Hepatocyte (in vitro differentiated cells): ENCODE measurements at regions not wholly inside any gene's neighbourhood (a gene's known extent, or its start where the extent isn't known, plus 50 kb on each side); places are given as distances from the start of the nearest gene placed in this dataset.

Source experiments
- DNase-seq: peaks from one replicate; pipeline ENCODE4 v3.0.0-alpha.2; 2016; ENCODE audit warnings: low spot score
- H2AFZ ChIP-seq: fragments of 200-600 bp; sonication (generic); 2 replicates; pipeline ENCODE4 v1.6.0; 2016; ENCODE audit warnings: antibody characterized with exemption, mild to moderate bottlenecking
- H3K27ac ChIP-seq: fragments of 200-600 bp; sonication (generic); 2 replicates; pipeline ENCODE4 v1.5.1; 2016; ENCODE audit warnings: mild to moderate bottlenecking
- H3K27me3 ChIP-seq: fragments of 200-600 bp; sonication (generic); 2 replicates; pipeline ENCODE4 v1.6.1; 2016
- H3K36me3 ChIP-seq: fragments of 200-600 bp; sonication (generic); replicated peaks from 2 replicates; pipeline ENCODE4 v1.5.1; 2016; ENCODE audit warnings: low read depth; ENCODE audit not compliant: insufficient read depth
- H3K4me1 ChIP-seq: fragments of 200-600 bp; sonication (generic); 2 replicates; pipeline ENCODE4 v1.5.1; 2016; ENCODE audit warnings: mild to moderate bottlenecking, moderate library complexity; ENCODE audit not compliant: insufficient read depth
- H3K4me2 ChIP-seq: fragments of 200-600 bp; sonication (generic); 2 replicates; pipeline ENCODE4 v1.6.0; 2016
- H3K4me3 ChIP-seq: fragments of 200-600 bp; sonication (generic); 2 replicates; pipeline ENCODE4 v1.5.1; 2016; ENCODE audit warnings: mild to moderate bottlenecking
- H3K79me2 ChIP-seq: fragments of 200-600 bp; sonication (generic); 2 replicates; pipeline ENCODE4 v1.6.0; 2017; ENCODE audit warnings: mild to moderate bottlenecking
- H3K9me2 ChIP-seq: fragments of 200-600 bp; sonication (generic); replicated peaks from 2 replicates; pipeline ENCODE4 v1.6.0; 2017; ENCODE audit warnings: mild to moderate bottlenecking; ENCODE audit not compliant: insufficient read depth
- H3K9me3 ChIP-seq: fragments of 200-600 bp; sonication (generic); 2 replicates; pipeline ENCODE4 v1.5.1; 2016; ENCODE audit warnings: low read depth, mild to moderate bottlenecking
- H4K20me1 ChIP-seq: fragments of 200-600 bp; sonication (generic); 2 replicates; pipeline ENCODE4 v1.6.0; 2016; ENCODE audit warnings: mild to moderate bottlenecking; ENCODE audit not compliant: insufficient read depth, poor library complexity, severe bottlenecking
- EZH2 ChIP-seq: fragments of 200-600 bp; sonication (generic); IDR thresholded peaks from 2 replicates; pipeline ENCODE4 v1.6.1; 2016; ENCODE audit warnings: antibody characterized with exemption, mild to moderate bottlenecking, borderline replicate concordance
- EZH2phosphoT487 ChIP-seq: fragments of 200-600 bp; sonication (generic); IDR thresholded peaks from one replicate; pipeline ENCODE4 v1.6.1; 2018; ENCODE audit warnings: antibody characterized with exemption, mild to moderate bottlenecking, low read depth, moderate library complexity; ENCODE audit not compliant: unreplicated experiment, severe bottlenecking
- WGBS: methylation state at CpG from one replicate; pipeline ENCODE4 v1.1.6; 2016; ENCODE audit warnings: low lambda C conversion rate; ENCODE audit errors: missing lambda C conversion rate; 5-methylcytosine and 5-hydroxymethylcytosine counted together
- TF ChIP-seq, protein P1 (sequence below): fragments of 200-600 bp; sonication (generic); IDR thresholded peaks from 2 replicates; pipeline ENCODE4 v1.5.1; 2016; ENCODE audit warnings: antibody characterized with exemption, mild to moderate bottlenecking; ENCODE audit not compliant: poor library complexity

GRCh38 chr3:34864011-34864410 is 775.3 kb upstream of the ARPP21 start:
- Histone ChIP-seq H3K36me3 (no peaks in the 10 kb centered on the region), H2AFZ (no peak overlapping the region), H3K4me2 (no peak overlapping the region), H3K9me3 (no peaks in the 10 kb centered on the region), H3K4me3 (no peak overlapping the region), H3K4me1 (no peaks in the 10 kb centered on the region), H3K79me2 (no peaks in the 10 kb centered on the region), H4K20me1 (no peaks in the 10 kb centered on the region), H3K27ac (no peak overlapping the region), H3K27me3 (no peaks in the 10 kb centered on the region), H3K9me2 (no peaks in the 10 kb centered on the region)
- WGBS, result 81% methylated on average over 3 of the region's 3 CpGs
- no peak for DNase-seq
- TF ChIP-seq EZH2, result no peak
- TF ChIP-seq, protein P1, sequence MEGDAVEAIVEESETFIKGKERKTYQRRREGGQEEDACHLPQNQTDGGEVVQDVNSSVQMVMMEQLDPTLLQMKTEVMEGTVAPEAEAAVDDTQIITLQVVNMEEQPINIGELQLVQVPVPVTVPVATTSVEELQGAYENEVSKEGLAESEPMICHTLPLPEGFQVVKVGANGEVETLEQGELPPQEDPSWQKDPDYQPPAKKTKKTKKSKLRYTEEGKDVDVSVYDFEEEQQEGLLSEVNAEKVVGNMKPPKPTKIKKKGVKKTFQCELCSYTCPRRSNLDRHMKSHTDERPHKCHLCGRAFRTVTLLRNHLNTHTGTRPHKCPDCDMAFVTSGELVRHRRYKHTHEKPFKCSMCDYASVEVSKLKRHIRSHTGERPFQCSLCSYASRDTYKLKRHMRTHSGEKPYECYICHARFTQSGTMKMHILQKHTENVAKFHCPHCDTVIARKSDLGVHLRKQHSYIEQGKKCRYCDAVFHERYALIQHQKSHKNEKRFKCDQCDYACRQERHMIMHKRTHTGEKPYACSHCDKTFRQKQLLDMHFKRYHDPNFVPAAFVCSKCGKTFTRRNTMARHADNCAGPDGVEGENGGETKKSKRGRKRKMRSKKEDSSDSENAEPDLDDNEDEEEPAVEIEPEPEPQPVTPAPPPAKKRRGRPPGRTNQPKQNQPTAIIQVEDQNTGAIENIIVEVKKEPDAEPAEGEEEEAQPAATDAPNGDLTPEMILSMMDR, result no peak
- no peak for TF ChIP-seq EZH2phosphoT487

DNA sequence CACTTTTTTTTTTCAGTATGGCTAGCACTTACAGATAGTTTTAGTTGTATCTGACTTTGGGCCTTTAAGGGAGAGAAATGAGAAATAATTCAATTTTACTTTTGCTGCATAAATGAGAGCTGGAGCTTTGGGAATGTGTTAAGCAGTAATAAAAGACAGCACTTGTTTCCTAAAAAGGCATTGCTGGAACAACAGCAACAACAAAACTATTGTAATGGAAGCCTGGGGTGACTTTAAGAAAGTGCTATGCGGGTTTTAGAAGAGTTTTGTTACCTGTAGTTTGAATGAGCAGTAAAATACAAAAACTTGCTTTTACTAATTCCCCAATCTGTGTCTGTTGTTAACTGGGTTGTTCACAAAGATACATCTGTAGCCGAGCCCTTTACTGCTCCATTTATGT is 774.0 kb upstream of the ARPP21 start:
- TF ChIP-seq EZH2 (no peak), EZH2phosphoT487 (no peak)
- TF ChIP-seq, protein P1, result no peak
- no peaks in the 10 kb centered on the region for H4K20me1 ChIP-seq
- H2AFZ ChIP-seq, result no peak overlapping the region
- no peaks in the 10 kb centered on the region for H3K79me2 ChIP-seq
- 88% methylated on average over 2 of the region's 2 CpGs for WGBS
- no peaks in the 10 kb centered on the region for H3K9me3 ChIP-seq
- no peak overlapping the region for H3K4me3 ChIP-seq
- H3K4me1 ChIP-seq, result no peaks in the 10 kb centered on the region
- no peaks in the 10 kb centered on the region for H3K9me2 ChIP-seq
- no peak overlapping the region for H3K4me2 ChIP-seq
- no peak for DNase-seq
- no peaks in the 10 kb centered on the region for H3K36me3 ChIP-seq
- no peak overlapping the region for H3K27ac ChIP-seq
- no peaks in the 10 kb centered on the region for H3K27me3 ChIP-seq

DNA sequence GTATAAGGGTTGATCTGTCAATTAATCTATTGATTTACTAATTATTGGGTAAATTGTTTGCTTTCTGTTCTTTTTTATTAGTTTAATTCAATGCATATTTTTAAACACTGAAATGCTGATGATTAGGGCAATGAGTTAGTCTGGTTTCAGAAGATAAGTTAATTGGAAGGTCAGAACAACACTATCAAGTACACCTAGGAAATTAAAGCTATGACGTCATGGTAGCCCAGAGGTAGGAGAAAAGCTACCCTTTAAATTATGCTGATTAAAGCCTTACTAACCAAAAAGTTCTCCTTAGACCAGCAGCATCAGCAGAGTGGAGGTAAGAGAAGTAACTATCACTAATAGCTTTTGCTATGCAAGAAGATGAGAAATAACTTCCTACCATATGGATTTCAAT is 770.4 kb upstream of the ARPP21 start:
- 52% methylated on average over 1 of the region's 1 CpG for WGBS
- H3K79me2 ChIP-seq, result no peaks in the 10 kb centered on the region
- TF ChIP-seq EZH2phosphoT487 (no peak), EZH2 (no peak)
- TF ChIP-seq, protein P1, result no peak

DNA sequence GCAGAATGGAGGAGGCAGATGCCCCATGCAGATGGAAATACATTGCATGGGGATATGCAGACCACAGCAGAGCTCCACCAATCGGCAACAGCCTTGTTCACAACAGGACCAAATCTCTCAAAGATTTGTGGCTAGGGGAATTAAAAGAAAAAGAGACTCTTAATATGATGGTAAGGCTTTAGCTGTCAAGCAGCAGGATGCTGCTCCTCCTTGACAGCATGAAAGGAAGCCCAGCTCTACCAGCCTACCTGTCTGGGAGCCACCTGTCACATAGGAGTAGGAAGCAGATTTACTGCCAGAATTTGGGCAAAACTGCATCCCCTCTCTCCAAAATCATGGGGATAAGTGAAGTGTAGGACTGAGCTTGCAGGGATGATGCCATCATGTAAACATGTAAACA is 769.6 kb upstream of the ARPP21 start:
- 88% methylated on average over 1 of the region's 1 CpG for WGBS
- no peak overlapping the region for H3K4me3 ChIP-seq
- no peaks in the 10 kb centered on the region for H3K9me2 ChIP-seq
- H3K27me3 ChIP-seq, result no peaks in the 10 kb centered on the region
- DNase-seq, result no peak
- H2AFZ ChIP-seq, result no peak overlapping the region
- no peak overlapping the region for H3K4me2 ChIP-seq
- H3K4me1 ChIP-seq, result no peaks in the 10 kb centered on the region
- TF ChIP-seq EZH2, result no peak
- no peak for TF ChIP-seq EZH2phosphoT487
- TF ChIP-seq, protein P1, result no peak
- H3K27ac ChIP-seq, result no peak overlapping the region
- no peaks in the 10 kb centered on the region for H4K20me1 ChIP-seq
- H3K36me3 ChIP-seq, result no peaks in the 10 kb centered on the region
- H3K9me3 ChIP-seq, result no peaks in the 10 kb centered on the region
- no peaks in the 10 kb centered on the region for H3K79me2 ChIP-seq

More for the DNA sequence above, 770.4 kb upstream of the ARPP21 start:
- DNase-seq, result no peak
- no peaks in the 10 kb centered on the region for H3K36me3 ChIP-seq
- H3K9me3 ChIP-seq, result no peaks in the 10 kb centered on the region
- no peak overlapping the region for H3K4me2 ChIP-seq
- no peaks in the 10 kb centered on the region for H4K20me1 ChIP-seq
- no peak overlapping the region for H2AFZ ChIP-seq
- H3K27ac ChIP-seq, result no peak overlapping the region
- H3K27me3 ChIP-seq, result no peaks in the 10 kb centered on the region
- no peak overlapping the region for H3K4me3 ChIP-seq
- H3K4me1 ChIP-seq, result no peaks in the 10 kb centered on the region
- H3K9me2 ChIP-seq, result no peaks in the 10 kb centered on the region
